EH (cell line): ENCODE measurements at regions not wholly inside any gene's neighbourhood (a gene's known extent, or its start where the extent isn't known, plus 50 kb on each side); places are given as distances from the start of the nearest gene placed in this dataset.
"Not testable (repeated sequence)": the region's sequence is repeated elsewhere in the genome, so short reads cannot be mapped to it uniquely, and the experiment has no call there.

Experiments
- DNase-seq: peaks from one replicate; pipeline ENCODE4 v3.0.0-alpha.2; 2015; ENCODE audit warnings: low read depth

DNA sequence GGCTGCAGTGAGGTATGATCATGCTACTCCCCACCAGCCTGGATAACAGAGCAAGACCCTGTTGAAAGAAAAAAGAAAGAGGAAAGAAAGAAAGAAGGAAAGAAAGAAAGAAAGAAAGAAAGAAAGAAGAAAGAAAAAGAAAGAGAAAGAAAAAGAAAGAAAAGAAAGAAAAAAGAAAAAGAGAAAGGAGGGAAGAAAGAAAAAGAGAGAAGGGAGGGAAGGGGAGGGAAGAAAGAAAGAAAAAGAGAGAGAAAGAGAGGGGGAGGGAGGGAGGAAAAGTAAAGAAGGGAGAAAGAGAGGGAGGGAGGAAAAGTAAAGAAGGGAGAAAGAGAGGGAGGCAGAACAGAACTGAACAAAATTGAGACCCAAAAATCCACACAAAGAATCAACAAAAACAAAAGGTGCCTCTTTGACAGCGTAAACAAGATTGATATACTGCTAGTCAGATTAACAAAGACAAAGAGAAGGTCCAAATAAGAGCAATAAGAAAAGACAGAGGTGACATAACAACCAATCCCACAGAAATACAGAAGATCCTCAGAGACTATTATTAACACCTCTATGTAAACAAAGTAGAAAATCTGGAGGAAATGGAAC is 293.9 kb upstream of the AMIGO2 start:
- no peak for DNase-seq

DNA sequence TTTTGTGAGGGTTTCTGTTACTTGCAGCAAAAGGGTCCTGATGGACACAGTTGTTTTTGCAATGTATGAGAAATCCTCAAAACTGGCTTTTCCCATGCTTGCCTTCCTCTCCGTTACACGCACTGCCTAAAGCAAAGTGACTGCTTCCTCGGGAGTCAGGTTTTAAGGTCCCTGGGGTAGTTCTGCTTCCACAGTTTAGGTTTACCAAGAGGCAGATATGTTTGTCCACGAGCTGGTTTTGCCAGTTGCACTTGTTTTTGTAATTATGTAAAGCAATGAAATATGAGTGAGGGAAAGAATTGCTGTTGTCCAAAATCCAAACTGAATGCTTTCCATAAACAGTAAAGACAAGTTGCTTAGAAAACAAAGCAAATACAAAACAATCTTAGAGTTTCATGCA is 290.7 kb upstream of the AMIGO2 start:
- DNase-seq = no peak

DNA sequence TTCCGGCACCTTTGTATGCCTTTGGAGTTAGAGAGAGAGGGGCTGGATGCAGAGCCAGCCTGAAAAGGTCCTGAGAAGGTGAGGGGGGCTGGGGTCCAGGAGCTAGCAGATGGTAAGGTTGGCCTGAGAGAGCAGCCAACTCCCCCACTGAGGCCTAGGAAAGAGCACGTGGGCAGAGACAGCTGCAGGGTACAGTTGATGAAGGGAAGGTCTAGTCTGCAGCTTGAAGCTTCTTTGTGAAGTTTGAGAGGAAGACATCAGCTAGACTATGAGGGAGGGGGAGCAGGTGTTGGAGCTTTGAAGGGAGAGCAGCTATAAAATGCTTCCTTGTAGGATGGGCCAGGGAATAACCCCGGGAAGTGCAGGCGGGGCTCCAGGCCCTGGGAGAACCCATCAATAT is 289.3 kb upstream of the AMIGO2 start:
- DNase-seq = no peak

DNA sequence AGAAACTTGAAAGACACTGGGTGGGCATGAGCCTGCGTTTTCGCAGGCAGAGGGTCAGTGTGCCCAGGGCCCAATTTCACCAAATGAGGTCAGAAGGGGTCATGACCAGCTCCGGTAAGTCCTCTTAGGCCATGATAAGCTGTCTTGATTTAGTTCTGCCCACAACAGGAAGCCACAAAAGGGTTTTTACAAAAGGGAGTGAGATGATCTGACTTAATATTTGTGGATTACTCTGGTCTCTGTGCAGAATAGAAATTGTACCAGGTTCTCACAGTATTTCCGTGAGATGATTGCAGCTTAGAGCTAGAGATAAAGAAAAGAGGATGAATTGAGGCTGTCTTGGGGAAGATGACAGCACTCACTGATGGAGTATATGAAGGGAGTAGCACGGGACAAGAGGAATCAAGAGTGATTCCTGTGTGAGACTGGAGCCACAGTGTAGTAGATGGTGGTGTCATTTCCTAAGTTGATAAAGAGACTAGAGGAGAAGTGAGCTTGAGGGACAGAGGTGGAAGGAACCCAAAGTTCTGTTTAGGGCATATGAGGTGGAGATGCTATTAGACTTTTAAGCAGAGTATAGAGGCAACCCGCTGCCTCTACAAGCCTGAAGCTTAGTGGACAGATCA is 288.3 kb upstream of the AMIGO2 start:
- no peak for DNase-seq

DNA sequence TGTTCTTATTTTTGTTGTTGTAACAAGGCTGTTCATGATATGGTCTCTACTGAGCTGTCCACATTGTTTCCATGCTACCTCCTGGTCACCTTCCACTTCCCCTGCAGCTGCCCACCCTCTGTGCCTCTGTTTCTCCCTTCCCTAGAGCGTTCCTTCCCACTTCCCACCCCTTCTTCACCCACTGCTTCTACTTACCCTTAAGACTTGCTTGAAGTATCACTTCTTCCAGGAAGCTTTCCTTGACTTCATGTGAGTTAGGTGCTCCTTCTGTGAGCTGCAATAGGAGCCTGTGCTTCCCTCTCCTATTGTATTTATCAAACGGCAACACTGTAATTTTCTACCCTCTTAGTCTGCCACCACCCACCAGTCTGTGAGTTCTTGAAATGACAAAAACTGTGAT is 286.8 kb upstream of the AMIGO2 start:
- no peak for DNase-seq

DNA sequence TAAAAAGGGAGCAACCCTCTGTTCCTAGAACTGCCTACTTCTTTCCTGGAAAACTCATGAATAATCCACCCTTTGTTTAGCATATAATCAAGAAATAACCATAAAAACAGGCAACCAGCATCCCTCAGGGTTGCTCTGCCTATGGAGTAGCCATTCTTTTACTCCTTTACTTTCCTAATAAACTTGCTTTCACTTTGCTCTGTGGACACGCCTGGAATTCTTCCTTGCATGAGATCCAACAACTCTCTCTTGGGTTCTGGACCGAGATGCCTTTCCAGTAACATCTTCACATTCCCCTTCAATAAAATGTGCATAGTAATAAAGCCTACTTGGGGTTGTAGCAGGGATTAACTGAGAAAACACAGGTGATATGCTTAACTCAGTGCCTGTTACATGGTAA is 286.4 kb upstream of the AMIGO2 start:
- DNase-seq = no peak

DNA sequence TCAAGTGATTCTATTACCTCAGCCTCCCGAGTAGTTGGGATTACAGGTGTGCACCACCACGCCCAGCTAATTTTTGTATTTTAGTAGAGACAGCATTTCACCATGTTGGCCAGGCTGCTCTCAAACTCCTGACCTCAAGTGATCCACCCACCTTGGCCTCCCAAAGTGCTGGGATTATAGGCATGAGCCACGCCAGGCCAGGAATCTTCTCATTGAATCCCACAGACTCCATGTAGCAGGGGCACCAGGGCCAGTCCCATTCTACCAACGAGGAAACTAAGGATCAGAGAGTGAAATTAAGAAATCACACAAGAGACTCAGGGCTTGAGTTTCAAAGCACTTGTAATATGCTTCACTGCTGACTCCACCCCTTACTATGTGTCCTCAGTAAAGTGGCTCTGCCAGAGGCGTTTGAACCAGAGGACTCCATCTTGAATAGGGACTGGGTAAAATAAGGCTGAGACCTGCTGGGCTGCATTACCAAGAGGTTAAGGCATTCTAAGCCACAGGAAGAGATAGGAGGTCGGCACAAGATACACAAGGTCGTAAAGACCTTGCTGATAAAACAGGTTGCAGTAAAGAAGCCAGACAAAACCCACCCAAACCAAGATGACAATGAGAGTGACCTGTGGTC is 285.8 kb upstream of the AMIGO2 start:
- not testable (repeated sequence) for DNase-seq

DNA sequence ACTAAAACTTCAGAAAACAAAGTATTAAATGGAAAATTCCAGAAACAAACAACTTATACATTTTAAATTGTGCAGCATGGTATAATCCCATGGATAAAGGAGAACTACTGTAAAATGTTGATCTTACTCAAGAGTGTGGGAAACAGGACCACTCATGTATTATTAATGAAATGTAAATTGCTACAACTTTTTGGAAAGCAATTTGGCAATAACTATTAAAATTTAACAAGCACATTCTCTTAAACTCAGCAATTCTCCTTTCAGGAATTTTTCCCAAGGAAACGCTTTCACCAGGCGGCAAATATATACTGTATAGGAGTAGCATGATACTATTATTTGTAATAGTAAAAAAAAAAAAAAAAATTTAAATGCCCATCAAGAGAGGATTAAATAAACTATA is 284.5 kb upstream of the AMIGO2 start:
- DNase-seq = no peak

DNA sequence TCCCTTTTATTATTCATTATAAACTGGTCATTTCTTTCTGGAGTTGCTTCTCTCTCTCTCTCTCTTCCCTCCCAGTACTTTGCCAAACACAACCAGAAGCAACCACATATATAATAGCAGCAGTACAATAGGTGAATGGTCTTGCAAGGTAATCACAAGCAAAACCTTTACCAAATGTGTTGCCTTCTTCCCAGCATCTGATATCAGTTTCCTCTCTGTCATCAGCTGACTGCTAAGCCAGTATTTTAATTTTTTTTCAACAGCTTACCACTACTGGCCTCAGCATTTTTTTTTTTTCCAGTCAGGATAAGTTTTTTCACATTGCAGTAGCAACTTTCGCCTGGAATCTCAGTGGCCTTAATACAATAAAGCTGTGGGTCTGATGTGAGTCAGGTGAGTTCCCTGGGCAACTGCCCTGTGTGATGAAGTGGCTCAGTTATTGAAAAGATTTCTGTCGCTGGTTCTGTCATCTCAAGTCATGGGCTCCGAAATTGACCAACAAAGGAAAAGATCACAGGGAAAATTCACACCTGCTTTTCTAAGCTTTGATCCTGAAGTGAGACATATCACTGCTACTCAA is 282.5 kb upstream of the AMIGO2 start:
- no peak for DNase-seq

DNA sequence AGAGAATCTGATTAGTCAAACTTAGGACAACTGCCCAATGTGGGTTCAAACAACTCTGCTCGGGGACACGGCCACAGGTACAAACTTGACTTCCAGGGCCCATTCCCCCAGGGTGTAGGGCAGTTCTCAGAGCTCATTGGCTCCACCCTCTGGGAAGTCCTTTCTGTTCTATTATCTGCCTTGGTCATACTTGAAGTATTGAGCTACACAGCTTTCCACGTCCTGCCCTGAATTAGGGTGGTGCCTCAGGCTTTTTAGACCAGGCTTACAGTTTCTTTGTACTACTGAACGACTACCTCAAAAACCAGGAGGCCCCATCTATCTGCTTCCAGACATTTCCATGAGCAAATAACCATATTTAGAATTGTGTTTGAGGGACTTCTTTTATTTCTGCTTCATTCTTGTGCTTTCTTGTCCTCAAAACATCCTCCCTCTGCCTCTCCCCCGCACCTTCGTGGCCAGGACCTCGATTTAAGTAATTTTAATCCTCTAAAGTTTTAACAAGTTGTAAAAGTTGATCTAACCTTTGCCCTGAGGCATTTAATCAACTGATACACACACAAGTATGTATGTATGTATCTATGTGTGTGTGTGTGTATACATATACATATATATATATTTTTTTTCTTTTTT is 281.7 kb upstream of the AMIGO2 start:
- DNase-seq = no peak

DNA sequence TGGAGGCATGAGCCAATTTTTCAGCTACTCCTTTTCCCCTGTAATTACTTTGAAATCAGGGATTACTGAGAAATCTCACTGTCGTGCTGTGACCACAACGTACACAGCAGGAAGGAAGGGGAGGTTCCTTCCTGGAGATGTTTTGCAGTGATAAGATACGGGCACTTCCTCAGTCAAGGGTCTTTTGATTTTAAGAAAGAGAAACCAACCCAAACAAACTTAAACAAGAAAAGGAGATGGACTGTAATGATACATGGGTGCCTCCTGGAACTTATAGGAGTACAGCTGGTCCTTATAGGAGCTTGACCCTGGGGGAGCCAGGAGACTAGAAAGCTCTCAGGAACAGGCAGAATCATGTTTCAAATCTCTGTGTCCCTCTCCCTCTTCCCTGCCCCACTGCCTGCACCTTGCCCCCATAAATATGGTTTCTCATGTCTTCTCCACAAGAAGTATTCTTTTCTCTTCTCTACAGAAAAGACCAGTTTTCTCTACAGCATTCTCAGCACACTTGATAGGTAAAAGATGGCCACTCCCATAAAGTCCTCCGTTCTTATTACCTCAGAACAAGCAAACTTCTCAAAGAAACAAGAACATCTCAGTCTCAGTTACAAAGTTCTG is 281.1 kb upstream of the AMIGO2 start:
- peak; percentile 29 for DNase-seq

DNA sequence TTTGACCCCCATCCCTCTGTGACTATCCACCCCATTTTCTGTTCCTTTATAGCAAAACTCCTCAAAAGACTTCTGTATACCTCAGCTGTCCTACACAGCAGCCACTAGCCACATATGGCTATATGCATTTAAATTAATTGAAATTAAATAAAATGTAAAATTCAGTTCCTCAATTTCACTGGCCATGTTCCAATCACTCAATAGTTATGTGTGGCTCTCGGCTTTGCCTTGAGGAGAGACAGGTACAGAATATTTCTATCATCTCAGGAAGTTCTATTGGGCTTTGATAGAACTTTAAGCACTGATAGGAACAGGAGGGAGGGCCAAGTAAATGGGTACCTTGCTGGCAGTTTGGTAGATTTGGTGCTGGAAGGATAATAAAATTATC is 280.3 kb upstream of the AMIGO2 start:
- DNase-seq = no peak

DNA sequence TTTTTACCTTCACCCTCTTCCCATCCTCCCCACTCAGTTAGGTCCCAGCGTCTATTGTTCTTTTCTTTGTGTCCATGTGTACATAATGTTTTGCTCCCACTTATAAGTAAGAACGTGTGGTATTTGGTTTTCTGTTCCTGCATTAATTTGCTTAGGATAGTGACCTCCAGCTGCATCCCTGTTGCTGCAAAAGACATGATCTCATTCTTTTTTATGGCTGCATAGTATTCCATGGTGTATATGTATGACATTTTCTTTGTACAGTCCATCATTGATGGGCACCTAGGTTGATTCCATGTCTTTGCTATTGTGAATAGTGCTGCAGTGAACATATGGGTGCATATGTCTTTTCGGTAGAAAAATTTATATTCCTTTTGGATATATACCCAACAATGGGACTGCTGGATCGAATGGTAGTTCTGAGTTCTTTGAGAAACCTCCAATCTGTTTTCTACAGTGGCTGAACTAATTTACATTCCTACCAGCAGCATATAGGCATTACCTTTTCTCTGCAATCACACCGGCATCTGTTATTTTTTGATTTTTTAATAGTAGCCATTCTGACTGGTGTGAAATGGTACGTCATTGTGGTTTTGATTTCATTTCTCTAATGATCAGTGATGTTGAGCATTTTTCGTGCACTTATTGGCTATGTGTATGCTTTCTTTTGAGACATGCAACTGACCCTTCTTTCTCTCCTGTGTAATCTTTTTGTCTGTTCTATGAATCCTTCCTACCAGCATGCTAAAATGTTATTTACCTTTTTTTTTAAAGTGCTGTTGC is 279.7 kb upstream of the AMIGO2 start:
- DNase-seq = no peak

DNA sequence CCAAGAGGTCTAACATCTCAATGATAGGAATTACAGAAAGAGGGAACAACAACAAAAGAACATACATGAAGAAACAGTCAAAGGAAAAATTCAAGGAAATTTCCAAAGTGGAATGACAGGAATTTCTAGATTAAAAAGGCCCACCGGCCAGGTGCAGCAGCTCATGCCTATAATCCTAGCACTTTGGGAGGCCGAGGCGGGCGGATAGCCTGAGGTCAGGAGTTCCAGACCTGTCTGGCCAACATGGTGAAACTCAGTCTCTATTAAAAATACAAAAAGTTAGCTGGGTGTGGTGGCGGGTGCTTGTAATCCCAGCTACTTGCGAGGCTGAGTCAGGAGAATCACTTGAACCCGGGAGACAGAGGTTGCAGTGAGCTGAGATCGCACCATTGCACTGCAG is 277.2 kb upstream of the AMIGO2 start:
- DNase-seq = not testable (repeated sequence)

DNA sequence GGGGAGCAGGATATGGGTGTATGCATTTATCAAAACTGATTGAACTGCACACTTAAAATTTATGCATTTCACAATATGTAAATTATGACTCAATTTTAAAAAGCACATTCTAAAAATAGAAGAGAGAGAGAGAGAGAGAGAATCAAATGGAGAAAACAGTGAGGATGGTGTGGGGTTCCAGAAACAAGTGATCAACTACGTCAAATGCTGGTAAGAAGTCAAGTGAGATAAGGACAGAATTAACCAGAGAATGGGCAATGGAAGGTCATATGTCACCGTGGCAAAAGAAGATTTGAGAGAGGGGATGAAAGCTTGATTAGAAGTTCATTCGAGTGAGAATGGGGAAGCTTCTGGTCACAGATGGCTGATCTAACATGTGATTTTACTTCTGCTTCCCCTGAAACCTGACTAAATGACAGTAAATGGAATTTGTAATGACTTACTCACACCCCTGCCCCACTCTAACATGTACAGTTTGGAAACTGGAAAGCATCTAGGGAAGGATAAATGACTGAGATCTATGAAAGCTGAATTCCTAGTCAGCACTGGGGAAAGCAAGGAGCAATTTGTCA is 276.5 kb upstream of the AMIGO2 start:
- DNase-seq = no peak

DNA sequence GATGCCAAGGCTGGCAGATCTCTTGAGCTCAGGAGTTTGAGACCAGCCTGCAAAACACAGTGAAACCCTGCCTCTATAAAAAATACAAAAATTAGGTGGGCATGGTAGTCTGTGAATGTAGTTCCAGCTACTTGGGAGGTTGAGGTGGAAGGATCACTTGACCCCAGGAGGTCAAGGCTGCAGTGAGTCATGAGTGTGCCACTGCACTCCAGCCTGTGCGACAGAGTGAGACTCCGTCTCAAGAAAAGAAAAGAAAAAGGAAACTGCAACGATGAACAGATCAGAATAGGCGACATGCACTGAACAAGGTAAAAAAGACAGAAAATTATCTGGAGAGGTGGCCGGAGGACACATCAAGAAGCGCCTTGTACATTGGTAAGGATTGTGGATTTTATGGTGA is 273.7 kb upstream of the AMIGO2 start:
- no peak for DNase-seq

DNA sequence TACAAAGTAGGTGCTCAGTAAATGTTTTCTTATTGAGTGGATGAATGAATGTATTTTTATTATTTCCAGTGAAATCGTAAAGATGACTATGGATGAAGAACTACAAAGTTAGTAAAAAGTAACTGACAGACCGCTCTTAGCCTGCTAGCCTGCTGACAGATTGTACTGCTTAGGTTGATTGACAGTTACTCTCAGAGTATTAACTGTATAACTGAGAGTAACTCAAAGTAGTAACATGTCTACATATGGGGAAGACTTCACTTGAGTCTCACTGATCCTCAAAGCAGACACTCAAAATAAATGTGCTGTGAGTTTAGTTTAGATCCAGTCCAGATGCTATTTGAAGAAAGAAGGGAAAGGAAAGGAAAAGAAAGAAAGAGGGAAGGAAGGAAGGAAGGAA is 272.3 kb upstream of the AMIGO2 start:
- DNase-seq = no peak

DNA sequence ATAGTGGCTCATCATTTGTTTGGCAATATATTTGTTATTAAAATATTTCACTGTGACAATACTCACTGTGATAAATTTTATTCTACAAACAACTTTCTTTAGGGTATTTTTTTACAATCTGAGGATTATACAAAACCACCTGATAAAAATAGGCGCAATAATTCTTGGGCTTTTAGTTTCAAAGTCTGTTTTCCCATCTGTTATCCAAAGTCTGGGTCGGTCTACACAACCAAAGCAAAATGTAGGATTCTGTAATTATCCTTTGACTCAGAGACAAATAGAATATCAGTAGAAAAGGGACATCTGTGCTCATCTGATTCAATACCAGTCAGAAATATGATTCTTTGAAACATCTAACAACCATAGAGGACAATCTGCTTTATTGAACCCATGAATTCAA is 271.8 kb upstream of the AMIGO2 start:
- DNase-seq = no peak

DNA sequence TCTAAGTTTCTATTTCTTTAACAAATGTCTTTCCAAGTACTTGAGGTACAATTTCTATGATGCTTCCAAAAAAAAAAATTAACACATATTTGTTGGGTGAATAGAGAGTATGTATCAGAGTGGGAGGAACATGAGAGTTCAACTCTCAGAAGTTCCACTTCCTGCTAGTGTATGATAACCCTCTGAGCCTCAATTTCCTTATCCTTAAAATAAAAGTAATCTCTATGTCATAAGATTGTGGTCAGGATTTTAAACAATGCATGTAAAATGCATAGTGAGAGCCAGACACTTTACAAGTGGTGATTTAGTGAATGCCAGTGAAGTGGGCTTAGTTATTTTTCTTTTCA is 270.3 kb upstream of the AMIGO2 start:
- DNase-seq = peak; percentile 49

DNA sequence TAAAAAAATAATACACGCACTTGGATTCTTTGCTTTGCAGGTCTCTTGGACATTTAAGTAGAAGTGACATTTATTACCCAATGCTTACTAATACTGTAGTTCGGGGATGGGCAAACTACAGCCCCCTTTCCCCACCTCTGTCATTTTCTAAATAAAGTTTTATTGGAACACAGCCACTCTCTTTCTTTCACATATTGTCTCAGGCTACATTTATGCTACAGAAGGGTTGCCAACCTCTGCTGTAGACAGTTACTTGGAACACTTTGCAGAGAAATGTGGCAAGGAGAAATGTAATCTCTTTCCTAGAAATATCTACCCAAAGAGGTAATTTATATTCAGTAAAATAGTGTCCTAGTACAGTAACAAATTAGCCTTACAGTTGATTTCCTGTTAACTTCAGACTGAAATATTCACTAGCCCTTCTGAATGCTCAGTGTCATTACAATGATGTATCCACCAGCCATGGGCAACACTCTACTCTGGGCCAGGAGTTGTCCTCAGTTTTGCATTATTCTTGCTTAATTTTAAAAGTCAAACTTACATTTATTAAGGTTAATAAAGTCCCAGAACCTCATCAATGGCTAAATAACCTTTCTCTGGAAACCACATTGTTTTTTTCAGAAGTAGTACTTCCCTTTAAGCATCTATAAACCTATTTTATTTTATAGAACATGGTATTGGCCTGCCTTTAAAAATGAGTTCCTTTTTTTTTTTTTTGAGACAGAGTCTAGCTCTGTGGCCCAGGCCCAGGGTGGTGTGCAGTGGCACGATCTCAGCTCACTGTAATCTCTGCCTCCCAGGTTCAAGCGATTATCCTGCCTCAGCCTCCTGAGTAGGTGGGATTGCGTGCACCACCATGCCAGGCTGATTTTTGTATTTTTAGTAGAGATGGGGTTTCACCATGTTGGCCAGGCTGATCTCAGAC is 269.6 kb upstream of the AMIGO2 start:
- DNase-seq = no peak
